HUDEP-2 (cell line): ENCODE measurements at regions not wholly inside any gene's neighbourhood (a gene's known extent, or its start where the extent isn't known, plus 50 kb on each side); places are given as distances from the start of the nearest gene placed in this dataset.

ENCODE experiments used
- DNase-seq, 76 experiments: peaks; one replicate each; lab custom pipeline; 2025; ENCODE audit not compliant: unreplicated experiment in 76 of 76; lab: John Stamatoyannopoulos, UW

- DNase-seq, result no peak
These were observed 57.8 kb upstream of the CBLN2 start for GRCh38 chr18:72601944-72602343.

GRCh38 chr18:72601481-72601880, 57.3 kb upstream of the CBLN2 start:
- no peak for DNase-seq
